ENCODE measurements at regions not wholly inside any gene's neighbourhood (a gene's known extent, or its start where the extent isn't known, plus 50 kb on each side); places are given as distances from the start of the nearest gene placed in this dataset.

- no peaks in the 10 kb centered on the region for H3K36me3 Mint-ChIP-seq (ENCODE audit: insufficient read depth)
- DNase-seq (ENCODE audit: low spot score in 2 of 2) = no peak
- H3K4me1 Mint-ChIP-seq = peaks cover 9% of the 10 kb centered on the region
- H3K4me3 Mint-ChIP-seq = no peak overlapping the region
- no peak overlapping the region for H3K27ac Mint-ChIP-seq (ENCODE audit: low read depth)
- H3K9me3 Mint-ChIP-seq = no peaks in the 10 kb centered on the region
- peaks cover 22% of the 10 kb centered on the region for H3K27me3 Mint-ChIP-seq
- no peak for ATAC-seq (replicated peaks; ENCODE audit: extremely low read depth, poor library complexity, severe bottlenecking)
Measured at GRCh38 chr10:110443239-110444003, 54.3 kb upstream of the DUSP5 start.

GRCh38 chr10:110444004-110444337 is 53.7 kb upstream of the DUSP5 start:
- no peaks in the 10 kb centered on the region for H3K9me3 Mint-ChIP-seq
- no peak for DNase-seq (ENCODE audit: low spot score in 2 of 2)

GRCh38 chr10:110445871-110446270 is 51.8 kb upstream of the DUSP5 start:
- Mint-ChIP-seq H3K4me3 (no peak overlapping the region), H3K27ac (ENCODE audit: low read depth) (no peak overlapping the region), H3K27me3 (peaks cover 22% of the 10 kb centered on the region), H3K36me3 (ENCODE audit: insufficient read depth) (no peaks in the 10 kb centered on the region), H3K4me1 (peaks cover 9% of the 10 kb centered on the region), H3K9me3 (no peaks in the 10 kb centered on the region)
- DNase-seq (ENCODE audit: low spot score in 2 of 2) (no peak), ATAC-seq (replicated peaks; ENCODE audit: extremely low read depth, poor library complexity, severe bottlenecking) (no peak)

More at GRCh38 chr10:110444004-110444337, 53.7 kb upstream of the DUSP5 start:
- H3K36me3 Mint-ChIP-seq (ENCODE audit: insufficient read depth) = no peaks in the 10 kb centered on the region
- peaks cover 9% of the 10 kb centered on the region for H3K4me1 Mint-ChIP-seq
- H3K4me3 Mint-ChIP-seq = no peak overlapping the region
- ATAC-seq (replicated peaks; ENCODE audit: extremely low read depth, poor library complexity, severe bottlenecking) = no peak
- H3K27me3 Mint-ChIP-seq = peaks cover 22% of the 10 kb centered on the region
- no peak overlapping the region for H3K27ac Mint-ChIP-seq (ENCODE audit: low read depth)

GRCh38 chr10:110446277-110446676 is 51.4 kb upstream of the DUSP5 start:
- ATAC-seq (replicated peaks; ENCODE audit: extremely low read depth, poor library complexity, severe bottlenecking) = no peak
- no peaks in the 10 kb centered on the region for H3K36me3 Mint-ChIP-seq (ENCODE audit: insufficient read depth)
- no peaks in the 10 kb centered on the region for H3K9me3 Mint-ChIP-seq
- H3K27me3 Mint-ChIP-seq = peaks cover 22% of the 10 kb centered on the region
- peaks cover 9% of the 10 kb centered on the region for H3K4me1 Mint-ChIP-seq
- DNase-seq (ENCODE audit: low spot score in 2 of 2) = no peak
- H3K27ac Mint-ChIP-seq (ENCODE audit: low read depth) = no peak overlapping the region
- H3K4me3 Mint-ChIP-seq = no peak overlapping the region

- DNase-seq (ENCODE audit: low spot score in 2 of 2) (no peak), ATAC-seq (replicated peaks; ENCODE audit: extremely low read depth, poor library complexity, severe bottlenecking) (no peak)
- Mint-ChIP-seq H3K9me3 (no peaks in the 10 kb centered on the region), H3K27me3 (peaks cover 22% of the 10 kb centered on the region), H3K4me3 (no peak overlapping the region), H3K4me1 (peaks cover 2% of the 10 kb centered on the region), H3K36me3 (ENCODE audit: insufficient read depth) (no peaks in the 10 kb centered on the region), H3K27ac (ENCODE audit: low read depth) (no peak overlapping the region)
Measured at GRCh38 chr10:110446954-110447608, 50.6 kb upstream of the DUSP5 start.

- DNase-seq (ENCODE audit: low spot score in 2 of 2) = no peak
- Mint-ChIP-seq H3K27me3 (peaks cover 22% of the 10 kb centered on the region), H3K9me3 (no peaks in the 10 kb centered on the region), H3K36me3 (ENCODE audit: insufficient read depth) (no peaks in the 10 kb centered on the region), H3K27ac (ENCODE audit: low read depth) (no peak overlapping the region), H3K4me3 (no peak overlapping the region), H3K4me1 (no peaks in the 10 kb centered on the region)
- no peak for ATAC-seq (replicated peaks; ENCODE audit: extremely low read depth, poor library complexity, severe bottlenecking)
Measured at GRCh38 chr10:110447886-110448285, 49.8 kb upstream of the DUSP5 start.
